K562 (cell line): ENCODE measurements at regions not wholly inside any gene's neighbourhood (a gene's known extent, or its start where the extent isn't known, plus 50 kb on each side); places are given as distances from the start of the nearest gene placed in this dataset.

Experiments
- ATAC-seq: fragments of 200-7000 bp; cut with Tn5 transposase; 3 replicates; pipeline ENCODE4 v1.9.1; 2020; ENCODE audit warnings: moderate library complexity
- BruUV-seq: library from RNA; stranded (reverse); fragments of 400-500 nt; replicated peaks from 2 replicates; lab custom pipeline; 2021; lab: Mats Ljungman, UMichigan
- CTCF ChIA-PET: fragments of 300-600 bp; formaldehyde crosslinking; extraction: SDS; loops from one replicate; lab custom pipeline; 2021; ENCODE audit warnings: low intra/inter-chr PET ratio; lab: Yijun Ruan, JAX
- POLR2A ChIA-PET: fragments of 300-600, 350-650 bp; sonication (Branson Sonifier 250); formaldehyde crosslinking; extraction: SDS; loops from one replicate; lab custom pipeline; 2021; ENCODE audit warnings: antibody characterized with exemption, inconsistent platforms; lab: Yijun Ruan, JAX
- DNase-seq, 4 experiments: peaks; one replicate each; pipeline versions ENCODE4 v3.0.0 to v3.0.0-alpha.2; 2011 to 2018; ENCODE audit warnings: low spot score in 3 of 4, mixed read lengths in 3 of 4; ENCODE audit errors: extremely low read depth in 1 of 4
- FAIRE-seq: peaks from 2 replicates; lab custom pipeline; 2011; peaks lifted over from hg19 to GRCh38; lab: Jason Lieb, UNC
- H2AFZ ChIP-seq: 2 replicates; pipeline ENCODE4 v1.6.0; 2011; ENCODE audit warnings: low read depth, low read length, control low read depth, inconsistent platforms
- H3K27ac ChIP-seq: fragments of 200-600 bp; 3 replicates; pipeline ENCODE4 v1.8.0; 2011; ENCODE audit warnings: low read depth, mild to moderate bottlenecking, control low read depth, inconsistent platforms, low read length, moderate library complexity, mixed read lengths; ENCODE audit errors: extremely low read depth
- H3K27me3 ChIP-seq, 2 experiments: fragments of 300-600 bp in 1 of 2; 2 replicates in 1 of 2; 3 replicates in 1 of 2; pipeline versions ENCODE4 v1.6.0 to v1.8.0; 2011; ENCODE audit warnings: inconsistent platforms in 2 of 2, low read length in 2 of 2, mild to moderate bottlenecking in 1 of 2, mixed read lengths in 1 of 2, moderate library complexity in 1 of 2; ENCODE audit not compliant: control insufficient read depth in 2 of 2, insufficient read depth in 2 of 2
- H3K36me3 ChIP-seq: fragments of 300-600 bp; 3 replicates; pipeline ENCODE4 v1.8.0; 2011; ENCODE audit warnings: mild to moderate bottlenecking, low read length, inconsistent platforms; ENCODE audit not compliant: control insufficient read depth, insufficient read depth
- H3K4me1 ChIP-seq, 2 experiments: fragments of 200-600 bp in 1 of 2; replicated peaks in 1 of 2; 2 replicates in 1 of 2; 3 replicates in 1 of 2; pipeline versions ENCODE4 v1.5.1 to v1.8.0; 2011; ENCODE audit warnings: inconsistent platforms in 2 of 2, low read length in 2 of 2, mild to moderate bottlenecking in 1 of 2, mixed read lengths in 1 of 2, moderate library complexity in 1 of 2; ENCODE audit not compliant: control insufficient read depth in 2 of 2, insufficient read depth in 2 of 2
- H3K4me2 ChIP-seq: 2 replicates; pipeline ENCODE4 v1.6.1; 2011; ENCODE audit warnings: low read length, control low read depth, inconsistent platforms, mixed read lengths; ENCODE audit not compliant: insufficient read depth
- H3K4me3 ChIP-seq: fragments of 200-600 bp; sonication (generic), shearing (Covaris generic); 2 replicates; pipeline ENCODE4 v1.5.1; 2016; ENCODE audit warnings: control low read depth, inconsistent platforms
- H3K79me2 ChIP-seq: fragments of 200-600 bp; 3 replicates; pipeline ENCODE4 v1.8.0; 2011; ENCODE audit warnings: low read length, inconsistent platforms; ENCODE audit not compliant: control insufficient read depth, insufficient read depth
- H3K9ac ChIP-seq, 2 experiments: 2 replicates each; pipeline versions ENCODE4 v1.6.0 to v1.6.1; 2011; ENCODE audit warnings: low read depth in 2 of 2, low read length in 2 of 2, control low read depth in 1 of 2, inconsistent platforms in 1 of 2, mild to moderate bottlenecking in 1 of 2, mixed read lengths in 1 of 2; ENCODE audit not compliant: insufficient read depth in 1 of 2
- H3K9me1 ChIP-seq: one replicate; pipeline ENCODE4 v1.6.0; 2011; ENCODE audit warnings: inconsistent platforms, mild to moderate bottlenecking, low read length, moderate library complexity; ENCODE audit not compliant: control insufficient read depth, insufficient read depth
- H3K9me3 ChIP-seq: replicated peaks from 2 replicates; pipeline ENCODE4 v1.5.1; 2011; ENCODE audit warnings: low read depth, low read length, inconsistent platforms; ENCODE audit not compliant: control insufficient read depth, insufficient read depth
- H4K20me1 ChIP-seq: replicated peaks from 2 replicates; pipeline ENCODE4 v1.6.1; 2011; ENCODE audit warnings: low read length, inconsistent platforms, mixed read lengths; ENCODE audit not compliant: control insufficient read depth, insufficient read depth
- ESRRB ChIP-seq: fragments of 250-450 bp; sonication (Bioruptor Pico); IDR thresholded peaks from 2 replicates; pipeline ENCODE4 v1.5.0; 2020; ENCODE audit warnings: mild to moderate bottlenecking, moderate library complexity, borderline replicate concordance
- MCM5 ChIP-seq: fragments of 450-650 bp; IDR thresholded peaks from 2 replicates; pipeline ENCODE4 v1.6.1; 2016; ENCODE audit warnings: low read depth
- PHB ChIP-seq: fragments of 250-450 bp; sonication (Bioruptor Pico); IDR thresholded peaks from 2 replicates; pipeline ENCODE4 v1.5.0; 2021
- RBM34 ChIP-seq: fragments of 200-400 bp; formaldehyde crosslinking; IDR thresholded peaks from 2 replicates; pipeline ENCODE4 v1.6.1; 2018; ENCODE audit warnings: low read length, borderline replicate concordance; ENCODE audit not compliant: insufficient read depth
- SNIP1 ChIP-seq: fragments of 450-650 bp; IDR thresholded peaks from 2 replicates; pipeline ENCODE4 v1.7.1; 2017; ENCODE audit warnings: low read depth, mild to moderate bottlenecking
- SOX6 ChIP-seq: fragments of 450-650 bp; IDR thresholded peaks from 2 replicates; pipeline ENCODE4 v1.6.1; 2014; ENCODE audit warnings: mild to moderate bottlenecking
- SP1 ChIP-seq: sonication (generic); formaldehyde crosslinking; IDR thresholded peaks from 2 replicates; pipeline ENCODE4 v1.8.1; 2022; ENCODE audit warnings: mild to moderate bottlenecking, missing genetic modification reagents
- STAG1 ChIP-seq: sonication (generic); formaldehyde crosslinking; IDR thresholded peaks from 2 replicates; pipeline ENCODE4 v1.5.0; 2020; ENCODE audit warnings: missing genetic modification reagents, borderline replicate concordance
- ZNF12 ChIP-seq: sonication (generic); formaldehyde crosslinking; IDR thresholded peaks from 2 replicates; pipeline ENCODE4 v1.4.0; 2020; ENCODE audit warnings: mild to moderate bottlenecking, missing genetic modification reagents
- ZNF121 ChIP-seq: sonication (generic); formaldehyde crosslinking; conservative IDR thresholded peaks from 2 replicates; pipeline ENCODE4 v1.8.0; 2022; ENCODE audit warnings: missing genetic modification reagents
- ZNF282 ChIP-seq: sonication (generic); formaldehyde crosslinking; IDR thresholded peaks from 2 replicates; pipeline ENCODE4 v1.8.1; 2023; ENCODE audit warnings: missing genetic modification reagents
- WGBS: fragments of 100-300 bp; shearing (Covaris generic); methylation state at CpG from one replicate; pipeline ENCODE4 v1.1.6; 2016; ENCODE audit warnings: low coverage, mixed read lengths; ENCODE audit not compliant: insufficient coverage; ENCODE audit errors: missing lambda C conversion rate; 5-methylcytosine and 5-hydroxymethylcytosine counted together
- in situ Hi-C: fragments of 300-500 bp; cut with MboI; formaldehyde crosslinking; loops from 4 replicates; pipeline ENCODE4 v1.15.0; 2018; ENCODE audit warnings: inconsistent platforms, mixed read lengths
- intact Hi-C: fragments of 100-400 bp; cut with micrococcal nuclease; formaldehyde crosslinking; loops from 2 replicates; pipeline ENCODE4 v1.14.2; 2022
- TF ChIP-seq, protein P1 (sequence below): fragments of 250-450 bp; sonication (Bioruptor Pico); IDR thresholded peaks from 2 replicates; pipeline ENCODE4 v1.5.0; 2021; ENCODE audit warnings: mild to moderate bottlenecking, borderline replicate concordance
- TF ChIP-seq, protein P2 (sequence below): fragments of 250-450 bp; sonication (Bioruptor Pico); IDR thresholded peaks from 2 replicates; pipeline ENCODE4 v1.8.0; 2022; ENCODE audit warnings: inconsistent platforms, mild to moderate bottlenecking, moderate library complexity, borderline replicate concordance
- TF ChIP-seq, protein P3 (sequence below): sonication (generic); formaldehyde crosslinking; IDR thresholded peaks from 2 replicates; pipeline ENCODE4 v1.8.0; 2022; ENCODE audit warnings: missing genetic modification reagents, mild to moderate bottlenecking, borderline replicate concordance

DNA sequence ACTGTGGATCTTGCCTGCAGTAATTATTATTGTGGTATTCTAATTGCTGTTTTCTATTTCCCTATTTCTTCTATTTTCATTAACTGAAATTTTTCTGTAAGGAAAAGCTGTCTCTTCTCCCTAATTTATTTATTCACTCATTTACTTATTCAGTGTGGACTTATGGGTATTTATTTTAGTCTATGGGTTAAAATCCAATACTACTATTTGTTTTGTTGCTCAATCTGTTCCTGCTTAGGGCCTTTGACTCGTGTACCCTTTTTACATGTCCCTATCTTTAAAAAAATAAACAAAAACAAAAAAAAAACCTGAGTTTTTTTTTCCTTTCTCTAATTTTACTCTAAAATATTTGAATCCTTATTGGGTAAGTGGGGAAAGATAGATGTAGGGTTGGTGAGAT, 166.2 kb upstream of the IVNS1ABP start (continued):
- TF ChIP-seq SOX6 (no peak), STAG1 (CRISPR knock-in tag) (no peak)

DNA sequence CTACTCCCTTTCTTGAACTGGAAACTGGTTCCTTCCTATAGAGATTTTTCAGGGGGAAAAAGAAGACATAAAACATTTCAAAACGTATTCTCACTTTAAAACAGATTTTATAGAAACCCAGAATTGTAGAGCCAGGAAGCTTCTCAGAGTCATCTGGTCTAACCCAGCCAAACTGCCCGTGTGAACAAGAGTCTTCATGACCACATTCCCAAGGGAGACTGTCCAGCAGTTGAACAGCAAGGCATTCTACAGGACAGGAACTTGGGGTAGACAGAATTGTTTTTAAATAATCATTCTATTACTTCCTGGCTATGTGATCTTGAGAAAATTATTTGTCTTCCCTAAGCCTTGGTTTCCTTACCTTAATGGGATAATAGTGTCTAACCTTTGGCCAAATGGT, 163.5 kb upstream of the IVNS1ABP start:
- BruUV-seq, result no TSS peak
- POLR2A ChIA-PET, result no interaction called here
- WGBS, result 0% methylated on average over 2 of the region's 2 CpGs
- H3K9me1 ChIP-seq, result no peaks in the 10 kb centered on the region
- no peaks in the 10 kb centered on the region for H4K20me1 ChIP-seq
- H3K9me3 ChIP-seq, result no peaks in the 10 kb centered on the region
- H3K79me2 ChIP-seq, result no peaks in the 10 kb centered on the region
- H3K27ac ChIP-seq, result no peak overlapping the region
- intact Hi-C loops, result no loop called here
- FAIRE-seq (no peak), DNase-seq (no peak), ATAC-seq (no peak)
- TF ChIP-seq ZNF121 (CRISPR knock-in tag), result no peak
- TF ChIP-seq, protein P1, sequence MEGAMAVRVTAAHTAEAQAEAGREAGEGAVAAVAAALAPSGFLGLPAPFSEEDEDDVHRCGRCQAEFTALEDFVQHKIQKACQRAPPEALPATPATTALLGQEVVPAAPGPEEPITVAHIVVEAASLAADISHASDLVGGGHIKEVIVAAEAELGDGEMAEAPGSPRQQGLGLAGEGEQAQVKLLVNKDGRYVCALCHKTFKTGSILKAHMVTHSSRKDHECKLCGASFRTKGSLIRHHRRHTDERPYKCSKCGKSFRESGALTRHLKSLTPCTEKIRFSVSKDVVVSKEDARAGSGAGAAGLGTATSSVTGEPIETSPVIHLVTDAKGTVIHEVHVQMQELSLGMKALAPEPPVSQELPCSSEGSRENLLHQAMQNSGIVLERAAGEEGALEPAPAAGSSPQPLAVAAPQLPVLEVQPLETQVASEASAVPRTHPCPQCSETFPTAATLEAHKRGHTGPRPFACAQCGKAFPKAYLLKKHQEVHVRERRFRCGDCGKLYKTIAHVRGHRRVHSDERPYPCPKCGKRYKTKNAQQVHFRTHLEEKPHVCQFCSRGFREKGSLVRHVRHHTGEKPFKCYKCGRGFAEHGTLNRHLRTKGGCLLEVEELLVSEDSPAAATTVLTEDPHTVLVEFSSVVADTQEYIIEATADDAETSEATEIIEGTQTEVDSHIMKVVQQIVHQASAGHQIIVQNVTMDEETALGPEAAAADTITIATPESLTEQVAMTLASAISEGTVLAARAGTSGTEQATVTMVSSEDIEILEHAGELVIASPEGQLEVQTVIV (CRISPR knock-in tag), result no peak
- no peak for TF ChIP-seq RBM34
- TF ChIP-seq ZNF12, result no peak
- TF ChIP-seq ESRRB, result no peak
- TF ChIP-seq, protein P2, sequence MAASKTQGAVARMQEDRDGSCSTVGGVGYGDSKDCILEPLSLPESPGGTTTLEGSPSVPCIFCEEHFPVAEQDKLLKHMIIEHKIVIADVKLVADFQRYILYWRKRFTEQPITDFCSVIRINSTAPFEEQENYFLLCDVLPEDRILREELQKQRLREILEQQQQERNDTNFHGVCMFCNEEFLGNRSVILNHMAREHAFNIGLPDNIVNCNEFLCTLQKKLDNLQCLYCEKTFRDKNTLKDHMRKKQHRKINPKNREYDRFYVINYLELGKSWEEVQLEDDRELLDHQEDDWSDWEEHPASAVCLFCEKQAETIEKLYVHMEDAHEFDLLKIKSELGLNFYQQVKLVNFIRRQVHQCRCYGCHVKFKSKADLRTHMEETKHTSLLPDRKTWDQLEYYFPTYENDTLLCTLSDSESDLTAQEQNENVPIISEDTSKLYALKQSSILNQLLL (CRISPR knock-in tag), result no peak
- no peak for TF ChIP-seq SP1
- TF ChIP-seq PHB (CRISPR knock-in tag), result no peak
- no peak for TF ChIP-seq ZNF282 (CRISPR knock-in tag)
- no peak for TF ChIP-seq SNIP1
- TF ChIP-seq, protein P3, sequence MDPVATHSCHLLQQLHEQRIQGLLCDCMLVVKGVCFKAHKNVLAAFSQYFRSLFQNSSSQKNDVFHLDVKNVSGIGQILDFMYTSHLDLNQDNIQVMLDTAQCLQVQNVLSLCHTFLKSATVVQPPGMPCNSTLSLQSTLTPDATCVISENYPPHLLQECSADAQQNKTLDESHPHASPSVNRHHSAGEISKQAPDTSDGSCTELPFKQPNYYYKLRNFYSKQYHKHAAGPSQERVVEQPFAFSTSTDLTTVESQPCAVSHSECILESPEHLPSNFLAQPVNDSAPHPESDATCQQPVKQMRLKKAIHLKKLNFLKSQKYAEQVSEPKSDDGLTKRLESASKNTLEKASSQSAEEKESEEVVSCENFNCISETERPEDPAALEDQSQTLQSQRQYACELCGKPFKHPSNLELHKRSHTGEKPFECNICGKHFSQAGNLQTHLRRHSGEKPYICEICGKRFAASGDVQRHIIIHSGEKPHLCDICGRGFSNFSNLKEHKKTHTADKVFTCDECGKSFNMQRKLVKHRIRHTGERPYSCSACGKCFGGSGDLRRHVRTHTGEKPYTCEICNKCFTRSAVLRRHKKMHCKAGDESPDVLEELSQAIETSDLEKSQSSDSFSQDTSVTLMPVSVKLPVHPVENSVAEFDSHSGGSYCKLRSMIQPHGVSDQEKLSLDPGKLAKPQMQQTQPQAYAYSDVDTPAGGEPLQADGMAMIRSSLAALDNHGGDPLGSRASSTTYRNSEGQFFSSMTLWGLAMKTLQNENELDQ, result no peak
- no peak for TF ChIP-seq MCM5
- no peak overlapping the region for H3K9ac ChIP-seq
- H2AFZ ChIP-seq, result no peak overlapping the region
- in situ Hi-C loops, result no loop called here
- H3K4me3 ChIP-seq, result no peak overlapping the region
- CTCF ChIA-PET, result no interaction called here
- H3K4me1 ChIP-seq, result no peaks in the 10 kb centered on the region; a peak in 1 of 5 replicates
- H3K27me3 ChIP-seq, result no peaks in the 10 kb centered on the region
- no peaks in the 10 kb centered on the region for H3K36me3 ChIP-seq
- H3K4me2 ChIP-seq, result no peak overlapping the region
